NOMO-1 treated with DMSO at 0.1 percent for 48 hours (cell line): ENCODE measurements at regions not wholly inside any gene's neighbourhood (a gene's known extent, or its start where the extent isn't known, plus 50 kb on each side); places are given as distances from the start of the nearest gene placed in this dataset.
"Not testable (repeated sequence)": the region's sequence is repeated elsewhere in the genome, so short reads cannot be mapped to it uniquely, and the experiment has no call there.

Source experiments
- DNase-seq: peaks from one replicate; lab custom pipeline; 2025; ENCODE audit not compliant: unreplicated experiment; lab: John Stamatoyannopoulos, UW

GRCh38 chr10:11691319-11691755, 50.8 kb upstream of the ECHDC3 start:
- DNase-seq: no peak

- no peak for DNase-seq
Observed at GRCh38 chr10:11689945-11690736, 52.0 kb upstream of the ECHDC3 start.

GRCh38 chr10:11688448-11688795, 53.8 kb upstream of the ECHDC3 start:
- DNase-seq: not testable (repeated sequence)

- DNase-seq: no peak
Observed at GRCh38 chr10:11687779-11688447, 54.3 kb upstream of the ECHDC3 start.

- no peak for DNase-seq
Observed at GRCh38 chr10:11687357-11687771, 54.8 kb upstream of the ECHDC3 start.

- DNase-seq: peak; percentile 86
Observed at GRCh38 chr10:11685787-11686218, 56.4 kb upstream of the ECHDC3 start.

- peak; percentile 92 for DNase-seq
Observed at GRCh38 chr10:11684717-11685645, 57.2 kb upstream of the ECHDC3 start.

- not testable (repeated sequence) for DNase-seq
Observed at GRCh38 chr10:11684341-11684716, 57.9 kb upstream of the ECHDC3 start.

- no peak for DNase-seq
Observed at GRCh38 chr10:11683529-11684320, 58.5 kb upstream of the ECHDC3 start.

GRCh38 chr10:11682851-11683250, 59.3 kb upstream of the ECHDC3 start:
- no peak for DNase-seq

- no peak for DNase-seq
Observed at GRCh38 chr10:11682267-11682683, 59.9 kb upstream of the ECHDC3 start.

- no peak for DNase-seq
Observed at GRCh38 chr10:11680496-11680895, 61.7 kb upstream of the ECHDC3 start.

- no peak for DNase-seq
Observed at GRCh38 chr10:11679946-11680345, 62.2 kb upstream of the ECHDC3 start.

GRCh38 chr10:11678074-11678793, 63.9 kb upstream of the ECHDC3 start:
- peak; percentile 69 for DNase-seq

- DNase-seq: no peak
Observed at GRCh38 chr10:11677480-11677879, 64.7 kb upstream of the ECHDC3 start.

GRCh38 chr10:11673346-11674280, 62.2 kb upstream of the USP6NL start:
- peak; percentile 76 for DNase-seq

- DNase-seq: no peak
Observed at GRCh38 chr10:11672836-11673235, 61.4 kb upstream of the USP6NL start.

GRCh38 chr10:11670381-11670780, 58.9 kb upstream of the USP6NL start:
- DNase-seq: no peak
